Kasumi-1 (cell line): ENCODE measurements at regions not wholly inside any gene's neighbourhood (a gene's known extent, or its start where the extent isn't known, plus 50 kb on each side); places are given as distances from the start of the nearest gene placed in this dataset.
A peak's percentile ranks its signal among the peaks of the same experiment; 100 is the strongest.

Experiments used
- DNase-seq, 2 experiments: peaks; one replicate each; lab custom pipeline; 2025; lab: John Stamatoyannopoulos, UW

DNA sequence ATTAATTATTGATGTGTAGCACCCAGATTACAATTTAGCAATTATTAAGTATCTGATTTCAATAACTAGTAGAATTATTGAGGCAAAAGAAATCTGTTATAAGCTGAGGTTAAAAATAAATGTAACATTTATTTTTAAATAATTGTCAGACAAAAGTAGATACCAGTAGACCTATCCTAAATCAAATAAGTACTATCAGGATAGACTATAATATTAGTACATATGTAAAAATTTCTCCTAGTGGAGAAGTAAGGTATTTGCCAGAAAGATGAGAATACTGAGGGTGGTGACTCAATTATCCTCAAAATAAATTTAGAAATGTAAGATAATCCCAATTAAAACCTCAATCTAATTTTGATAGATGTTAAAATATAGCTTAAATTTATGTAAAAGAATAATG, 377.8 kb upstream of the CHRM3 start:
- peak; percentile 3 to 9 for DNase-seq

DNA sequence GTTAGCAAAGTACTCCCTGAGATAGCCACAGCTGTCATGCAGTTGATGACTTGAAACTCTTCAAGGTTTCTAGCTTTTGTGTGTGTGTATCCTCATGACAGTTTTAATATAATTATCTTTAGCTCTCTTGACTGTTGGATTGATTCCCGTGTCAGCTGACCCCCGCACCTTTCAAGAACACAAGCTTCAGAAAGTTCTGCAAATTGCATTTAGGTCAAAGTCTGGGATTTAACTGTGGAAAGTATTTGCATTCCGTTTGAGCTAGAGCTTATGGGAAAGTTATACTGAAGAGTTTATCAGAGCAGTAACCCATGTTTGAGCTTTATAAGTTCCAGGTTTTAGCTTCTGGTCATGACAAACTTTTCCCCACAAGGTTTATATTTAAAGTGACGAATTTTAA, 380.1 kb upstream of the CHRM3 start:
- no peak for DNase-seq

DNA sequence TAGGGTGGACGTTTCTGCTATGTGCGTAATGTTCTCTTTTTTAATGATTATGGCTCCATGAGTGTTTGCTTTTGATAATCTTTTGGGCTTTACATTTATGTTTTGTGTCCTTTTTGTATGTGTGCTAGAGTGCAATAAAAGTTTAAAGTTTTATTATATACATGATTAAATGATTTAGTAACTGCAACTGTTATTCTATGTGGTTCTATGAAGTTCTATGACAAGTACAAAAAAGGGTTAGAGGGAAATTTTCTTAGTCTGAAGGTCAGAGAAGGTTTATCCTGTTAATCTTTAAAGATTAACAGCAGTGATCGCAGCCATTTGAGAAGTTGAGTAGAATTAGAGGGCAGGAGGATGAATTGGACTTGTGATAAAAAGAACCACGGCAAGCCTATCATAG, 386.4 kb upstream of the CHRM3 start:
- no peak for DNase-seq

DNA sequence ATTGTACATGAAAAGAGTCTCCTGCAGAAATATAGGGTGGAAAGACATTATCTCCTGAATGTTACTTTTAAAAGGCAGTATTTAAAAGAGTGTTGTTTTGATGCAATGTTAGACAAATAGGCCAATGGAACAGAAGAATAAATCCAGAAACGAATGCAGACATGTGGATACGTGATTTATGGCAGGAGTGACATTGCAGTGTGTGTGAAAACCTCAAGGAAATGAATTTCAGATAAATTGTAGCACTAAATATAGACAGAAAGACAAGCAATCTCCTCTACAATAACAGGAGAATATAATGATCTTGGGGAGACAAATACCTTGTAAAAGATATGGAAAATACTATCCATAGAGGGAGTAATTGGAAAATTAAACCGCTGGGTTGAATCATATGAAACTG, 387.8 kb upstream of the CHRM3 start:
- no peak for DNase-seq

DNA sequence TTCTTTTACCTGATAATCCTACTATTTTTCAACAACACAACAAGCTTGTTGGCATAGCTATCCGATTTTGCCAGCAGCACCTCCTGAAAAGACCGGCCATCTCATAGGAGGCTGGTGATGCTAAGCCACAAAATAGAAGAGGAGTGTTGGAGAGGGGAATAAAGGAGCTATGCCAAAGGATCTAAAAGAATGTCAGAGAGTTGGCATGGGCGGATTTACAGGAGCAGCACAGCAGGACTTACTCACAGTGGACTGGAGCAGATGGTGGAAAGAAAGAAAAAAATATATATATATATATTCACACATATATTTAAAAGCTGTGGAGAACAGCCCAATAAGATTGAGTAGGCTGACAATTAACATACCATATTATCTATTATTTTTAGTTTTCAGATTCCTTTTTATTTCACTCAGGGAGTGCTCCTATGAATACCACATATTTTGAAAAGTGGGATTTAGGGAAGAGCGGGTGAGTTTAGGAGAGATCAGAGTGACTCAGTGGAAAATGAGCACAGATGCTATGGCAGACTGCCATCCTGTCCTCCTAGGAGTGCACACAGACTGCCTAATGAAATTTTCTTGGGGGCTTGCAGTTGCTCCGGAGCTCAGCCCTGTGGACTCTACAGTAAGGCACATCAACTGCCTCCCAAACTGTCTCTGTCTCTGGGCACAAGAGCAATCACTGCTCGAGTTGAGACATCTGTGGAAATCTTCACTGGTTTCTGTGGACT, 394.4 kb upstream of the CHRM3 start:
- DNase-seq, result no peak

DNA sequence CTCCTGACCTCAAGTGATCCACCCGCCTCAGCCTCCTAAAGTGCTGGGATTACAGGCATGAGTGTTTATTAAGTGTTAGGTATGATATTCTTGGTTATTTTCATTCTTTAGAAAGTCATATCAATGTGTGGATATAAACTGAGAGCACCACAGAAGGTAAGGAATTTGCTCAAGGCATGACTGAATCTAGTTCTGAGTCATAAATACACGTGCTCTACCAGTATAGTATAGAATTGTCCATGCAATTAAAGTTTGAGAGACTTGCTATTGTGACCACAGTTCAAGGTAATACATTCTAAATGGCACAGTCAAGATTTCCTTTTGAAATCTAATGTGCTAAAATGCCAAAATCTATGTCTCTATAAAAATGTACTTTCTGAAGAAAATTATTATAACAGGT, 401.1 kb upstream of the CHRM3 start:
- no peak for DNase-seq

DNA sequence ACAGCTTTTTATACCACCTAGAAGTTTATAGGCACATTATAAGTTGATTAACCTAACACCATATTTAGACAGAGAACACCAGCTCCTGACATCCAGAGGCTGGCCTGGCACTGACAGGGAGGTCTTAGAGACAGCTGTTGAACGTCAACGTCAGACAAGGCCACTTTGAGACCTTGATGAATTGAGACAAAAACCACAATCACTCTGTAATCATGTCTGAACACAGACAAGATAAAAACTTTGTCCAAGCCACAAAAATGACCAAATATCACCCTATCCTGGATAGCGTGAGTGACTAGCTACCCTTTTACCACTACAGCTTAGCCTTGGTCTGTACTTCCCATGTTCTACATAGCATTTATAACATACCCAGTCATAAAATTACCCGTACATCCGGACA, 403.6 kb upstream of the CHRM3 start:
- DNase-seq, result no peak

DNA sequence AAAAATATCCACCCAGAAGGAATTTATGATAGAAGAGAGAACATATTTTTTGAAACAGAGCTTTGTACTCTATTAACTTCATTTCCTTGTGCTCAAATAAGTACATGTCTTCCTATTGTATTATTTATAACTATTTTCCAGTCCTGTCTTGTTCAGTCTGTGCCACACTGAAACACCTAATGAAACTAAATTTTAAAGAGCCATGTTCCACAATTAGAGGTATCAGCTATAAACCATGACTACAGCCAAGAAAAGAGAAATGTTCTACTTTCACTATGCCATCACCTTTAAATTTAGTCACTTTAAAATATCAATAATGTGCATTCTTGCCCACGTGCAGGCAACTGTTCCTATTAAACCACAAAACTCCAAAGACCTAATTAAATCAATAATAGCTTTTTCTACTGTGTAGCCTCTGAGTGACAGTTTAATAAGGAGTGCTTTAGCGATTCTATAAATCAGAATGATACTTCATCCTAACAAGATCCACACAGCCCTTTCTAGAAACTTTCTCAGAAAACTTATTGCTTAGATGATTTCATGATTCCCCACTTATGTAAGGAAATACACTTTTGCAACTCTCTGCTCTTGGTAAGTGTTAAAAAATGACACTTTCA, 404.9 kb upstream of the CHRM3 start:
- DNase-seq, result no peak

DNA sequence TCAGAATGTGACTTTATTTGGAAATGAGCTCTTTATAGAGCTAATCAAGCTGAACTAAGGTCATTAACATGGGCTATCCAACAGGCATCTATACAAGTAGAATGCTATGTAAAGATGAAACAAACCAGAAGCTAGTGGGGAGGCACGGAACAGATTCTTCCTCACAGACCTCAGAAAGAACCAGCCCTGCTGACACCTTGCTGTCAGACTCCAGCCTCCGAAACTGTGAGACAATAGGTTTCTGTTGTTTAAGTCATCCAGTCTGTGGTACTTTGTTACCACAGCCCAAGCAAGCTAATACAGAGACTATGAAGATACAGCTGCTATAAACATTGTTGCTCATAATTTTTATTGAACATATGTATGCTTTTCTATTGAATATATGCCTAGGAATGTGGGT, 406.3 kb upstream of the CHRM3 start:
- no peak for DNase-seq

DNA sequence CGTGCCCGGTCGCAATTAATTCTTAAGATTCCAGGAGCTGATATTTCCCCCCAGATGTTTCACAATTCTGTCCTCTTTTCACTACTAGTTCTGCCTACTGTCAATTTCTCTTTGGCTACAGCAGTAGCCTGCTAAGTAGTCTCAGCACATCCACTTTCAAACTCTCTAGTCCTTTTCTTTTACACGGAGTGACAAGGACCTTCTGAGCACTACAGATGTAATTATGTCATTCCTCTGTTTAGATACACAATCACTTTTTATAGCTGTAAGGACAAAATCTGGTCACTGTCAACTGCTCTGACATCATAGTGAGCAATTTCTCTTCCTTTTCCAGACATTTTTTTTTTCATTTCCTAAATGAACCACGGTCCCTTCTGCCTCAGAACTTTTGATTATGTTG, 421.7 kb upstream of the CHRM3 start:
- DNase-seq, result no peak

DNA sequence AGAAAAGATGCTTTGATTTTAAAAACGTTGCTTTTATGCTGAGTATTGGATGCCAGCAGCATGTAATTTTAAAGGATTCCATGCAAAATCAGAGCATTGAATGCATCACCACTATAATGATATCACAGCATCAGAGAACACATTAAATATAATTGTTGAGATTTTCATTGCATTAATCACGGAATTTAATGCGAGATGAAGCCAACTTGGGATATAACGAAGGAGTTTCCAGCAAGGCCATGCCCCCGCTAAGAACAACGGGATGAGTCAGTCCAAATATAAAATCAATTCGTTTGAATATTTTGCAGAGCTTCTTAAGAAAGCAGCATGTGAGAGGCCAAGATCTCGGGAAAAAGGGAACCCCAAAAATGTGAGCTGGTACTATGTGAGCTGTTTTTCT, 423.4 kb upstream of the CHRM3 start:
- DNase-seq, result no peak

DNA sequence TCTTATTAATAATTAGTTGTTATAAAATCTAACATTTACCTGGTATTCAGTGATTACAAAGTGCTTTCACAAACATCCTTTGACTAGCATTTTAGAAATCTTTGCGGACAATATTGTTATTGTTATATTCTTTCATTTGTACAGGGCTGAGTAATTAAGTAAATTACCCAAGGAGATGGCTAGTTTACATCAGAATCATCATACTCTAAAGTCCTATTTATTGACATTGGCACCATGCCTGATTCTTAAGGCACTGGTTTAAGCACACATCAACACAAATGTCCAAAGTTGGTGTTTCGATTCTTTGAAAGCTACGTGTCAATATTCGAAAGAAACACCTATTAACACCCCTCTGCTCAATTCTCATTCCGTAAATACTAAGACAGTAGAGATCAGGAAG, 424.6 kb upstream of the CHRM3 start:
- DNase-seq, result no peak

DNA sequence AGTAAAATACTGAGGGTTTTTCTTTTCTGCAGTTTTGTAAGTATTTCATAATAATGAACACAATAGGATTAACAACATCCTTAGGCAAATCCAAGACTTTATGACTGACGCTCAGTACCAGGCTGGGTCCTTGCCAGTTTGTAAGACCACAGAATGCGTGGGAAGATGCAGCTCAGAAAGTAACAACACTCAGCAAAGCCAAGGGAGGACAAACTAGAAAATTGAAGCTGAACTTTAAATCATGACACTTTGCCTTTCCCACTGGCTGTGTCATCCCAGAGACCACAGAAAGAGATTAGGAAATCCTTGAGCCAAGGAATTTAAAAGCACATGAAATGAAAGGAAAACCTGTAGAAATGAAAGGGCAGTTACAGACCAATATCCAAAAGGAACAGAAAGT, 426.3 kb upstream of the CHRM3 start:
- DNase-seq, result no peak

DNA sequence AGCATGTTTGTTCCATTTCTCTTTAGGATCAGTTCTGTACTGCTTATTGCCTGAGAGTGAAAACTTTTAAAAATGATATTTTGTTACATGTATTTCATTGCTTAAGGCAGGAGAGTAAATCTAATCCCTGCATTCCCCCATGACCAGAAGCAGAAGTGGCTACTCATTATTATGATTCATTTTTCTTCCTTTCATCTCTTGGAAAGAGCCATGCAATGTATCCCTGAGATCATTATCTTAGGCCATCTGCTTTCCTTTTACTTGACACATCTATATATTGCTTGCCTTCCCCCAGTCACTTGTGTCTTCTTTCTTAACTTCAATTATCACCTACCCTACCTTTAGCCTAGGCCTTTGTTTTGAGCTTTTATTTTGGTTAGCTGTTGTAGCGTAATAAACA, 430.4 kb upstream of the CHRM3 start:
- no peak for DNase-seq

DNA sequence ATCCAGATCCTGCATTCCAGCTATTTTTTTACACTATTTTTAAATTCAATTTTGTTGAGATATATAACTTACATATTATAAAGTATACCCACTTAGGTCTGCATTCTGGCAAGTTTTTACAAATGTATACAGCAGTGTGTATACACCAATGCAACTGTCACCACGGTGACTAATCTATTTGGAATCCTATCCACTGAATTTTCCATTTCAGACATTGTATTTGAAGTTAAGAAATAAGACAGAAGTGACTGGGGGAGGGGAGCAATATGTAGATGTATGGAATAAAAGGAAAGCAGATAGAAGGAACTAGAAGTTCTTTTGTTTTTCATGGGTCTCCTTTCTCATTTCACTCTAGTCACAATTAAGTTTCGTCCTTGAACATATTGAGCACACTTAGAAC, 431.5 kb upstream of the CHRM3 start:
- DNase-seq, result no peak

DNA sequence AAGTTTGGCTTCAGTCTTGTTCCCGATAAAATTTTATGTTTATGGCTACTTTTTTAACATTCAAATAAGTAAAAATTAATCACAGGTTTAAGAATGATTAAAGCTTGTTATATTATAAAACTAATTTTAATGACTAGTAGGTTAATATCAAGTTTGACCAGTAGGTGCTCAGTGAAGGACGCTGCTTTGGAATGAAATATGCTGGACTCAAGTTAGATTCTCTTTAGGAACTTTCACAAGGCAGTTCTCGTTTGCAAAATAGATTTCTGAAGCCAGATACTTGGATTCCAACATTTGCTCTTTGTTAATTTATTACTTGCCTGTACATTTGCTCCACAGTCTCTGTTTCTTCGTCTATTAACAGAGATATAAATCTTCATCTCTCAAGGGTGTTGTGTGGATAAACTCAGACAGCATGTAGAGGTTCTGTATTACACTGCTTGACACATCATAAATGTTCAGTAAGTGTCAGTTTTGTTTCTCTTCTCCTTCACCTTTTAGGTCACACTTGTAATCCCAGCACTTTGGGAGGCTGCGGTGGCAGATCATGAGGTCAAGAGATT, 432.8 kb upstream of the CHRM3 start:
- DNase-seq, result no peak

DNA sequence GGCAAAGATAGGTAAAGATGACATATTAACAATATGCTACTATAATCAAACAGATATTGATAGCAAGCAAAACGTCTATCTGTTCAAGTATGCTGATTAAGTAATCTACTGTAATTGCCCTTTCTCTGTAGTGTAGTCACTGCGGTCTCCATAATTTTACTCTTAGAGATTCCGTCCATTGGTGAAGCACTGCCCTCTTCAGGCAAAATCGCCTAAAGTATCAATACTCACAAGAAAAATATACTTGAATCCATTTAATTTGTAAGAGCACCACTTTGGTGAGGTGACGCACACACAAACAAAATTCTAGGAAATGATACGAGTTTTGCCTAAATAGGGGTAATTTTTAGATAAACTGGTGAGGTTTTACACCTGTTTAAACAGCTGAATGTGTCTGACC, 434.6 kb upstream of the CHRM3 start:
- peak; percentile 25 to 58 for DNase-seq

DNA sequence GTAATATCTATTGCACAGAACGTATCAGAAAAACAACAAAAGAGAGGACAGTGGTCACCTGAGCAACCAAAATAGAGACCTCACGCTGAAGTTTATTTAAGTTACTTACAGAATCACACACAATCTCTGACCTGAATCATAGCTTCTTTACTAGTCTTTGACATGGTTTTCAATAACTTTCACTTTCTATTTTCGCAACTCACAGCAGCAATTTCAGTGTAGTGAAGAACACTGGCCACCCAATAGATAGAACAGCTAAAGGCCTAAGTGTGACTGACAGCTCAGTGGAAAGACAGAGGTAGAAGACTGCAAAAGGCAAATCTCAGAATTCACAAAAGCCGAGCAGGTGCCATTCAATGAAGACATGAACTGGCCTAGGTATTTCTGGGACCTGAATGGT, 435.6 kb upstream of the CHRM3 start:
- no peak for DNase-seq

DNA sequence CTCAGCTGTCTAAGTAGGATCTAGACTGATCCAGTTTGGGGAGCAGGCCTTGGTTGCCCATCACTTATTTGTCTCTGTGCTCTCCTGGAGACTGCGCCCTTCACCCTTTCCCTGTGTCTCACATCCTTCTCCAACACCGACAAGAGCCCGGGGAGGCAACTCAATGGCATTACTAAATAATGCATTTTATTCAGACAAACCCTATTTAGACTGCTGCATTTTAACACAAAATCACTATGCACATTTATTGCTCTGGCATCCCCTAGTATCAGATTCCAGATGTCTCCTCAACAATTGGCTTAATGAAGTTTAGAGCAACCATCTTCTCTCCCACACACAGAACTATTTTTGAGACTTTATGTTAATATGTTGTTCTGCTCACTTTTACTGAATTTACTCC, 436.4 kb upstream of the CHRM3 start:
- DNase-seq, result no peak

DNA sequence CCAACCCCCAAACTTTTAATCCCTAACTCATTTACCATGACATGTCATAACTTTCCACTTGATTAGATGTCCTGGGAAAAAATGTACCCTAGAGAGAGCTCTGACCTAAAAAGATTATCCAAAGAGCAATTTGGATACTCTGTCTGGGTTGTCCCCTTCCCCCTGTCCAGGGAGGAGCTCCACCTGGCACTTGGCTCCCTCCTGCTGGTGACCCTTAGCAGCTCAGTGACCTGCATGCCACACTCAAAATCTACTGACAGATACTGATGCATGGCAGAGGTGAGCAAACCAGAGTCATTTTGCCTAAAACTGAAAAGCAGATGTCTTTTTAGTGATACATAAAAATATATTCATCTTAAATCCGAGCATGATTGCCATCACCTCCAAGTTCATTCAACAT, 442.3 kb upstream of the CHRM3 start:
- DNase-seq, result no peak

DNA sequence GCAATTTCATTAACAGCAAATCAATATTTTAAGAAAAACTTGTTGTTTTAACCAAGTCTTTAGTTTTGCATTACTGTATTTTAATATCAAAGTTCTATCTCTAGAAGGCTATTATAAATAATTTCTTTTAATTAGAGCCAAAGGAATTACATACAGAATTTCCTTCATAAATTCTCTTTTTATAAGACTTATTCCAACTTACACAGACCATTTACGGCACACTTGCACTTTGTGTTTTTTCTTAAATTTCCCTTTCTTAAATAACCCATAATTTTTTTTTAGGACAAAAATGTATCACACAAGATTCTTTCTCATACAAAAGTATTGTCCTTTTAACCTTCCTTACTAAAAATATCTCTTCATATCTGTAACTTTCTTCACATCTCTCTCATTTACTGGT, 458.5 kb upstream of the CHRM3 start:
- DNase-seq, result peak in 1 of 2 experiments; percentile 9

DNA sequence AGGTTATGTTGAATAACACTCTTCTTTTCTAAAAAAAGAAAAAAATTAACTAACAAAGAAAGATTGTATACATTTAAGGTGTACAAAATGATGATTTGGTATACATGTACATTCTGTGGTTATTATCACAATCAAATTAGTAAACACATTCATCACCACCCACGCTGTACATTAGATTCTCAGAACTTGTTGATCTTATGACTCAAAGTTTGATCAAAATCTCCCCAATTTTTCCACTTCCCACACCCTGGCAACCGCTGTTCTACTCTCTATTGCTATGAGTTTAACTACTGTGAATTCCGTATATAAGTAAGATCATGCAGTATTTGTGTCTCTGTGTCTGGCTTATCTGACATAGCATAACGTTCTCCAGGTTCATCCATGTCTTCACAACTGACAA, 469.5 kb upstream of the CHRM3 start:
- DNase-seq, result no peak

DNA sequence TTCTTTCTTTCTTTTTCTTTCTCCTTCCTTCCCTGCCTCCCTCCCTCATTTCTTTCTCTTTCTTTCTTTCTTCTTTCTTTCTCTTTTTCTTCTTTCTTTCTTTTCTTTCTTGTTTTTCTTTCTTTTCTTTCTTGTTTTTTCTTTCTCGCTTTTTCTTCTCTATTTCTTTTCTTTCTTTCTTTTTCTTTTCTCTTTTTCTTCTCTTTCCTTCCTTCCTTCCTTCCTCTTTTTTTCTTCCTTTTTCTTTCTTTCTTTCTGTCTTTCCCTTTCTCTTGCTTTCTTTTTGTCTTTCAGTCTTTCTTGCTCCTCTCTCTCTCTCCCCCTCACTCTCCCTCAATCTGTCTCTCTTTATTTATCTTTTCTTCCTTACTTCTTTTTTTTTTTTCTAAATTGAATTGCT, 472.0 kb upstream of the CHRM3 start:
- no peak for DNase-seq

DNA sequence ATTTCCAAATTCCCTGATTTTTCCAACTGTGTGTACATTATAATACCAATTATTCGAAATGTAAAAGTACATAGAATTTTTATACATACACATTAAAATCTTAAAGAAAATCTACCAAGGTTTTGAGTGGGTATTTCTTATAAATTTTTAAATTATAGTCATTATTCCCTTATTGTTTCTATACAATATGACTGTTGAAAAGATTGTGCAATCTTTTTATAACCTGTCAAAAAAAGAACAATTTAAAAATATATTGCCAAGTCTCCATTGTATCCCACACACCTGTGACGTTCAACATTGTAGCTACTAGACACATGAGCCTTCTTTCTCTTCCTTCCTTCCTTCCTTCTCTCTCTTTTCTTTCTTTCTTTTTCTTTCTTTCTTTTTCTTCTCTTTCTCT, 473.2 kb upstream of the CHRM3 start:
- DNase-seq, result no peak
